Right atrium auricular region (tissue), 2 donors: ENCODE measurements at regions not wholly inside any gene's neighbourhood (a gene's known extent, or its start where the extent isn't known, plus 50 kb on each side); places are given as distances from the start of the nearest gene placed in this dataset.

Source experiments
- DNase-seq: peaks from one replicate; pipeline ENCODE4 v3.0.0-alpha.2; 2019; ENCODE audit warnings: low spot score
- H3K27ac ChIP-seq, 2 donors: fragments of 200-600 bp; sonication (generic); 1 replicate in 1 of 2; 2 replicates in 1 of 2; pipeline ENCODE4 v1.5.1; 2016 to 2019
- H3K27me3 ChIP-seq, 2 donors: fragments of 200-600 bp; sonication (generic); one replicate each; pipeline versions ENCODE4 v1.5.1 to v1.6.0; 2017 to 2019
- H3K36me3 ChIP-seq: fragments of 200-600 bp; sonication (generic); one replicate; pipeline ENCODE4 v1.5.1; 2016
- H3K4me1 ChIP-seq, 2 donors: fragments of 200-600 bp; sonication (generic); one replicate each; pipeline versions ENCODE4 v1.5.1 to v1.6.0; 2017 to 2019
- H3K4me3 ChIP-seq, 2 donors: fragments of 200-600 bp; sonication (generic); 1 replicate in 1 of 2; 2 replicates in 1 of 2; pipeline ENCODE4 v1.5.1; 2017 to 2019; ENCODE audit warnings: mild to moderate bottlenecking in 1 of 2, moderate library complexity in 1 of 2
- H3K9me3 ChIP-seq, 2 donors: fragments of 200-600 bp; sonication (generic); one replicate each; pipeline ENCODE4 v1.5.1; 2019
- CTCF ChIP-seq, 2 donors: fragments of 200-600 bp; sonication (generic); IDR thresholded peaks; one replicate each; pipeline ENCODE4 v1.5.1; 2019; ENCODE audit warnings: antibody characterized with exemption in 2 of 2

- no peak for TF ChIP-seq CTCF (IDR thresholded peaks at IDR 0.05)
- DNase-seq = no peak
- Histone ChIP-seq H3K27me3 (no peaks in the 10 kb centered on the region), H3K4me1 (no peaks in the 10 kb centered on the region), H3K4me3 (no peak overlapping the region), H3K36me3 (no peaks in the 10 kb centered on the region), H3K9me3 (no peaks in the 10 kb centered on the region), H3K27ac (no peak overlapping the region)
Observed at GRCh38 chr7:46145412-46145811, 224.3 kb upstream of the IGFBP3 start.

- H3K36me3 ChIP-seq = no peaks in the 10 kb centered on the region
- H3K4me1 ChIP-seq = no peaks in the 10 kb centered on the region
- no peak overlapping the region for H3K27ac ChIP-seq
- no peak overlapping the region for H3K4me3 ChIP-seq
- no peaks in the 10 kb centered on the region for H3K9me3 ChIP-seq
- H3K27me3 ChIP-seq = no peaks in the 10 kb centered on the region
- no peak for DNase-seq
- TF ChIP-seq CTCF (IDR thresholded peaks at IDR 0.05) = no peak
Observed at GRCh38 chr7:46143949-46144917, 223.2 kb upstream of the IGFBP3 start.

GRCh38 chr7:46143421-46143820 is 222.3 kb upstream of the IGFBP3 start:
- H3K36me3 ChIP-seq = no peaks in the 10 kb centered on the region
- no peaks in the 10 kb centered on the region for H3K9me3 ChIP-seq
- H3K27ac ChIP-seq = no peak overlapping the region
- DNase-seq = no peak
- no peak for TF ChIP-seq CTCF (IDR thresholded peaks at IDR 0.05)
- H3K27me3 ChIP-seq = no peaks in the 10 kb centered on the region
- H3K4me1 ChIP-seq = no peaks in the 10 kb centered on the region
- H3K4me3 ChIP-seq = no peak overlapping the region

- H3K36me3 ChIP-seq = no peaks in the 10 kb centered on the region
- H3K27ac ChIP-seq = no peak overlapping the region
- no peaks in the 10 kb centered on the region for H3K27me3 ChIP-seq
- DNase-seq = no peak
- no peak overlapping the region for H3K4me3 ChIP-seq
- no peak for TF ChIP-seq CTCF (IDR thresholded peaks at IDR 0.05)
- no peaks in the 10 kb centered on the region for H3K4me1 ChIP-seq
- no peaks in the 10 kb centered on the region for H3K9me3 ChIP-seq
Observed at GRCh38 chr7:46139079-46139478, 218.0 kb upstream of the IGFBP3 start.

GRCh38 chr7:46137725-46138124 is 216.7 kb upstream of the IGFBP3 start:
- Histone ChIP-seq H3K9me3 (no peaks in the 10 kb centered on the region), H3K36me3 (no peaks in the 10 kb centered on the region), H3K4me3 (no peak overlapping the region), H3K27ac (no peak overlapping the region), H3K4me1 (no peaks in the 10 kb centered on the region), H3K27me3 (no peaks in the 10 kb centered on the region)
- DNase-seq = no peak
- no peak for TF ChIP-seq CTCF (IDR thresholded peaks at IDR 0.05)
